GM13976 (cell line): ENCODE measurements at regions not wholly inside any gene's neighbourhood (a gene's known extent, or its start where the extent isn't known, plus 50 kb on each side); places are given as distances from the start of the nearest gene placed in this dataset.
"Not testable (repeated sequence)": the region's sequence is repeated elsewhere in the genome, so short reads cannot be mapped to it uniquely, and the experiment has no call there.

Experiments
- DNase-seq: peaks from one replicate; pipeline ENCODE4 v3.0.0; 2012; ENCODE audit warnings: low spot score
- in situ Hi-C: fragments of 300-500 bp; cut with MboI; formaldehyde crosslinking; loops from one replicate; pipeline ENCODE4 v1.12.0; 2022; ENCODE audit warnings: low sequenced_read_pairs, mixed read lengths, inconsistent platforms; ENCODE audit not compliant: unreplicated experiment
- TF ChIP-seq, protein P1 (sequence below): IDR thresholded peaks from 2 replicates; pipeline ENCODE4 v1.5.1; 2012; ENCODE audit warnings: borderline replicate concordance, mild to moderate bottlenecking; ENCODE audit not compliant: insufficient read depth; ENCODE audit errors: extremely low read depth, missing control alignments, control extremely low read depth

GRCh38 chr2:128514555-128514955, 195.9 kb upstream of the HS6ST1 start:
- in situ Hi-C loops = no loop called here
- TF ChIP-seq, protein P1, sequence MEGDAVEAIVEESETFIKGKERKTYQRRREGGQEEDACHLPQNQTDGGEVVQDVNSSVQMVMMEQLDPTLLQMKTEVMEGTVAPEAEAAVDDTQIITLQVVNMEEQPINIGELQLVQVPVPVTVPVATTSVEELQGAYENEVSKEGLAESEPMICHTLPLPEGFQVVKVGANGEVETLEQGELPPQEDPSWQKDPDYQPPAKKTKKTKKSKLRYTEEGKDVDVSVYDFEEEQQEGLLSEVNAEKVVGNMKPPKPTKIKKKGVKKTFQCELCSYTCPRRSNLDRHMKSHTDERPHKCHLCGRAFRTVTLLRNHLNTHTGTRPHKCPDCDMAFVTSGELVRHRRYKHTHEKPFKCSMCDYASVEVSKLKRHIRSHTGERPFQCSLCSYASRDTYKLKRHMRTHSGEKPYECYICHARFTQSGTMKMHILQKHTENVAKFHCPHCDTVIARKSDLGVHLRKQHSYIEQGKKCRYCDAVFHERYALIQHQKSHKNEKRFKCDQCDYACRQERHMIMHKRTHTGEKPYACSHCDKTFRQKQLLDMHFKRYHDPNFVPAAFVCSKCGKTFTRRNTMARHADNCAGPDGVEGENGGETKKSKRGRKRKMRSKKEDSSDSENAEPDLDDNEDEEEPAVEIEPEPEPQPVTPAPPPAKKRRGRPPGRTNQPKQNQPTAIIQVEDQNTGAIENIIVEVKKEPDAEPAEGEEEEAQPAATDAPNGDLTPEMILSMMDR = no peak
- DNase-seq = no peak

DNA sequence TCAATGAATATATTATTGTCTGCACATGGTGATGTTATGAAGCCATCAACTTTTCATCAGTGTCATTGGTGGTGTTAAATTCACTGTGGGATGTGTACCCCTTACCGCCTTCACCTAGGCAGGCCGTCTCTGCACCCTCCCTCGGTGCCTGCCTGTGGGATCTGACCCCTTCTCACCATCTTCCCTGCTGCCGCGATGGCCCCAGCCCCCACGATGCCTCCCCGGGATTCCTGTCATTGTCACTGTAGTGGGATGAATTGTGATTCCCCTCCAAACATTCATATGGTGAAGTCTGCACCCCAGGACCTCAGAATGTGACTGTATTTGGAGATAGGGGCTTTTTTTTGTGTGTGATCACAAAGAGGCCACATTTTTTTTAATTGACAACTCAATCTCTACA, 198.3 kb upstream of the HS6ST1 start:
- no peak for DNase-seq
- TF ChIP-seq, protein P1 = no peak
- in situ Hi-C loops = no loop called here

DNA sequence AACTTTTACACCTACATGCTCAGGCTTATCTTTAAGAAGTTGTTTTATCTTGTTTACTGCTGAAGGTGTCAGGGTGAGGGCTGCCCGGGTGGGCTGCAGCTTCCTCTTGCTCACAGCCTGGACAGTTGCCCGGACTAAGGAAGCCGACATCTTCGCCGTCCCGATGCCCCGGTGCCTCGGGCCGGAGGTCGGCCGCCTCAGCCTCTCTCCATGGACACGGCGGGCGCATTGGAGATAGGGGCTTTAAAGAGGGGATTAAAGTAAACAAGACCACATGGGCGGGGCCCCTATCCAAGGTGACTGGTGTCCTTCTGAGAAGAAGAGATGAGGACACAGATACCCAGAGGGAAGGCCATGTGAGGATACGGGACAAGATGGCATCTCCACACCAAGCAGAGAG, 200.4 kb upstream of the HS6ST1 start:
- DNase-seq, in situ Hi-C loops: not testable (repeated sequence)

DNA sequence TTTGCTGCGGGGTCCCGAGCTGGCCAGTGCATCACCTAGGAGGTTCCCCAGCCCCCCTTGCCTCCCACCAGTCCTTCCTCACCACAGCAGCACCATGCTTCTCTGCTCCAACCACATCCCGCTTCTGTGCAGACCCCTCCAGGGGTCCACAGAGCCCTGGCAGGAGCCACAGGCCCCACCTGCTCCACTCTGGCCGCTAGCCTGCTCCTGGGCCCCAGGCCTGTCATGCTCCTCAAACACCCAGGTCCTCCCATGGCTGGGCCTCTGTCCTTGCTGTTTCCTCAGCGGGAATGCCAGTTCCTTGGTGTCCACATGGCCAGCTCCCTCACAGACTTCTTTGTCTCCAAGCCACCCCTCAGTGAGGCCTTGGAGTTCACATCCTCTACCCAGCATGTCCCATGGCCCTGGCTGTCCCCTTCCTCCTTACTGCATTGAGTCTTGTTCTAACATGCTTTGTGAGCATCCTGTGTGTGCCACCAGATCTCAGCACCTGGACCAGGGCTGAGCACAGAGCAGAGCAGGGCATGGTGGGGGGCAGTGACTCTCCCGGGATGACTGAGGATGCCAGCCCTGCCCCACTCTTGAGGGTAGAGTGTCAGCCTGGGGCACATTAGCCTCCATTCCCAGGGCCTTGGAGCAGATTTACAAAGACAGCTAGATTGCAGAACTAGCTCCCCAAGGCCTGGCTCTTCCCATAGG, 201.0 kb upstream of the HS6ST1 start:
- no peak for DNase-seq
- in situ Hi-C loops = no loop called here
- TF ChIP-seq, protein P1 = no peak

GRCh38 chr2:128520340-128520739, 201.7 kb upstream of the HS6ST1 start:
- in situ Hi-C loops = no loop called here
- TF ChIP-seq, protein P1 = no peak
- no peak for DNase-seq

- peak; percentile 70 for DNase-seq
- TF ChIP-seq, protein P1 = no peak
- in situ Hi-C loops = no loop called here
Measured at GRCh38 chr2:128520791-128521190, 202.1 kb upstream of the HS6ST1 start.

GRCh38 chr2:128521482-128521881, 202.8 kb upstream of the HS6ST1 start:
- TF ChIP-seq, protein P1 = no peak
- in situ Hi-C loops = no loop called here
- no peak for DNase-seq
